ENCODE measurements at regions not wholly inside any gene's neighbourhood (a gene's known extent, or its start where the extent isn't known, plus 50 kb on each side); places are given as distances from the start of the nearest gene placed in this dataset.

DNA sequence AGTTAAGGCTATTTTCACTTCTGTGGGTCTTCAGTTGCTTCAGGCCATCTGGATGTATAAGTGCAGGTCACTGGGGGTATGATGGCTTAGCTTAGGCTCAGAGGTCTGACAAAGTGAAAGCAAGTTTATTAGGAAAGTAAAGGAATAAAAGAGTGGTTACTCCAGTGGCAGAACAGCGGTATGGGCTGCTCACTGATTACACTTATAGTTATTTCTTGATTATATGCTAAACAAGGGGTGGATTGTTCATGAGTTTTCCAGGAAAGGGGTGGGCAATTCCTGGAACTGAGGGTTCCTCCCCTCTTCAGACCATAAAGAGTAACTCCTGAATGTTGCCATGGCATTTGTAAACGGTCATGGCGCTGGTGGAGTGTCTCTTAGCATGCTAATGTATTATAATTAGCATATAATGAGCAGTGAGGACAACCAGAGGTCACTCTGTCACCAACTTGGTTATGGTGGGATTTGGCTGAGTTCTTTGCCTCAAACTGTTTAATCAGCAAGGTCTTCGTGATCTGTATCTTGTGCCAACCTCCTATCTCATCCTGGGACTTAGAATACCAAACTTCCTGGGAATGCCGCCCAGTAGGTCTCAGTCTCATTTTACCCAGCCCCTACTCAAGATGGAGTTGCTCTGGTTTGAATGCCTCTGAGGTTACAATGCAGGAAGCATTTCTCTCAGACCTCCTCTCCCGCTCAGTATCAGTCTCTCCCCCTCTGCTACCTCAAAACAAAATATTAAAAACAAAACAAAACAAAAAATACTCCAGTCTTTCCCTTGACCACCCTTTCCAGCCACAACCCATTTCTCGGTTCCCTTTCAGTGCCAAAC lies 71.3 kb upstream of the SLC22A11 start:
- TF ChIP-seq EZH2 (IDR thresholded peaks at IDR 0.05; ENCODE audit: insufficient read depth, poor library complexity, severe bottlenecking): no peak
- no peak for TF ChIP-seq EZH2phosphoT487 (IDR thresholded peaks at IDR 0.05; ENCODE audit: insufficient read depth, low read depth)
